Psoas muscle (tissue), 7 donors: ENCODE measurements at regions not wholly inside any gene's neighbourhood (a gene's known extent, or its start where the extent isn't known, plus 50 kb on each side); places are given as distances from the start of the nearest gene placed in this dataset.

ENCODE experiments used
- ATAC-seq, 4 donors: fragments of 200-7000 bp; cut with Tn5 transposase; one replicate each; pipeline ENCODE4 v1.9.1; 2020; ENCODE audit warnings: moderate library complexity in 3 of 4, mild to moderate bottlenecking in 2 of 4
- DNase-seq, 2 donors: peaks; one replicate each; pipeline ENCODE4 v3.0.0-alpha.2; 2020
- H3K27ac ChIP-seq: fragments of 200-600 bp; one replicate; pipeline ENCODE4 v1.8.0; 2022
- H3K27me3 ChIP-seq, 3 donors: fragments of 200-600 bp in 1 of 3; one replicate each; pipeline versions ENCODE4 v1.6.1 to v1.8.0; 2013 to 2022; ENCODE audit warnings: low read length in 2 of 3, mild to moderate bottlenecking in 2 of 3, moderate library complexity in 1 of 3; ENCODE audit not compliant: insufficient read depth in 3 of 3
- H3K36me3 ChIP-seq, 2 donors: fragments of 200-600 bp in 1 of 2; one replicate each; pipeline versions ENCODE4 v1.6.1 to v1.8.0; 2013 to 2022; ENCODE audit warnings: low read depth in 1 of 2, mild to moderate bottlenecking in 1 of 2, moderate library complexity in 1 of 2; ENCODE audit not compliant: insufficient read depth in 1 of 2
- H3K4me1 ChIP-seq: fragments of 200-600 bp; one replicate; pipeline ENCODE4 v1.8.0; 2022
- H3K4me3 ChIP-seq: fragments of 200-600 bp; one replicate; pipeline ENCODE4 v1.8.0; 2022; ENCODE audit warnings: mild to moderate bottlenecking
- H3K9me3 ChIP-seq: fragments of 200-600 bp; one replicate; pipeline ENCODE4 v1.8.0; 2022
- WGBS, 3 donors: extraction: QIAGEN DNeasy Blood & Tissue Kit; methylation state at CpG; one replicate each; pipeline versions ENCODE4 v1.1.6 to v1.1.7; 2013; 5-methylcytosine and 5-hydroxymethylcytosine counted together
- intact Hi-C, 2 donors: fragments of 100-400 bp; cut with DNase I; formaldehyde crosslinking; loops; one replicate each; pipeline versions ENCODE4 v1.11.0 to v1.14.2; 2022
- TF ChIP-seq, protein P1 (sequence below): fragments of 200-600 bp; IDR thresholded peaks from one replicate; pipeline ENCODE4 v1.8.0; 2022; ENCODE audit warnings: antibody characterized with exemption
- donor health status: healthy with polysubstance abuse.
- donor health status: DM: no; HTN: no; CAD: no; lungs with moderate emphysema.
- donor health status: Bipolar disorder and iron deficiency.
- donor health status: healthy.
- donor health status: DM: yes; HTN: yes; CAD: no.
- donor health status: DM: no; HTN: no; CAD: no.
- donor health status: DM: yes; HTN: yes; CAD: no.

DNA sequence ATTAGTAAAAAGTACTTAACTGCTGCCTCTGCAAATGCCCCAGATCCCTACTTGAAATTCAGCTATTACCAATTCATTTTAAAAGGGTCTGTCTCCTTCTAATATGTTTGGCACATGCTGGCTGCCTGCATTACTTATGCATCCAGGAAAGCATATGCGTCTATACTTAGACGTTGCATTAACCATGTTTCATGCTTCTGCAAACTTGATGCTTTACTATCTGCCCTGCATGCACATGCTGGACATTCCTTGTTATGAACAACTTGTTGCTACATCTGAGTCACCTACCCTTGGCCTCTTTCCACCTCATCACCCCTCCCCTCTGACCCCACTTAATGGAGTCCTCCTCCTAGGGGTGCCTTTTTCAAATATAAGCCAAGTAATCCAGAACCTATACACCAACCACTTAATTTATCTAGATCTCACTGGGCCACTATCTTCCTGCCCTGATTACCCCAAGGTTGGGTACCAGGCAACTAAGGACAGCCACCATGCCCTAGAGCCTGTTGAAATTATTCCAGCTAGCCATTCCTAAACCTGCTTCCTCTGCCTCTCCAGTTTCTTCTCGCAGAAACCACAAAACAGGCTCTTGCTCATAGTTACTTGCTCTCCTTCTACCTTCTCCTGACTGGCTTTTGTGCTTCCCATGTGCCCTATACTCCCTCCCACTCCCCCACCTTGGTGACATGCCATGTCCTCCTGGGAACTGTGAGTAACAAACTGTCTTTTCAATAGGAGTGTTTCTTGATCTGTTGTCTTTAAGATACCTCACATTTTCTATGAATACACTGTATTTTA, 1187.9 kb downstream of the REEP3 start:
- H3K9me3 ChIP-seq, result no peaks in the 10 kb centered on the region
- intact Hi-C loops, result no loop called here
- TF ChIP-seq, protein P1, sequence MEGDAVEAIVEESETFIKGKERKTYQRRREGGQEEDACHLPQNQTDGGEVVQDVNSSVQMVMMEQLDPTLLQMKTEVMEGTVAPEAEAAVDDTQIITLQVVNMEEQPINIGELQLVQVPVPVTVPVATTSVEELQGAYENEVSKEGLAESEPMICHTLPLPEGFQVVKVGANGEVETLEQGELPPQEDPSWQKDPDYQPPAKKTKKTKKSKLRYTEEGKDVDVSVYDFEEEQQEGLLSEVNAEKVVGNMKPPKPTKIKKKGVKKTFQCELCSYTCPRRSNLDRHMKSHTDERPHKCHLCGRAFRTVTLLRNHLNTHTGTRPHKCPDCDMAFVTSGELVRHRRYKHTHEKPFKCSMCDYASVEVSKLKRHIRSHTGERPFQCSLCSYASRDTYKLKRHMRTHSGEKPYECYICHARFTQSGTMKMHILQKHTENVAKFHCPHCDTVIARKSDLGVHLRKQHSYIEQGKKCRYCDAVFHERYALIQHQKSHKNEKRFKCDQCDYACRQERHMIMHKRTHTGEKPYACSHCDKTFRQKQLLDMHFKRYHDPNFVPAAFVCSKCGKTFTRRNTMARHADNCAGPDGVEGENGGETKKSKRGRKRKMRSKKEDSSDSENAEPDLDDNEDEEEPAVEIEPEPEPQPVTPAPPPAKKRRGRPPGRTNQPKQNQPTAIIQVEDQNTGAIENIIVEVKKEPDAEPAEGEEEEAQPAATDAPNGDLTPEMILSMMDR, result no peak
- no peaks in the 10 kb centered on the region for H3K36me3 ChIP-seq
- no peak for ATAC-seq
- no peaks in the 10 kb centered on the region for H3K4me1 ChIP-seq
- DNase-seq, result no peak
- H3K27me3 ChIP-seq, result no peaks in the 10 kb centered on the region
- WGBS, 3 donors, result 75 to 81% (median 76%) methylated on average over 3 of the region's 3 CpGs
- H3K27ac ChIP-seq, result no peak overlapping the region
- H3K4me3 ChIP-seq, result no peak overlapping the region

- Histone ChIP-seq H3K4me1 (no peaks in the 10 kb centered on the region), H3K27me3 (no peaks in the 10 kb centered on the region), H3K9me3 (no peaks in the 10 kb centered on the region), H3K27ac (no peak overlapping the region), H3K36me3 (no peaks in the 10 kb centered on the region), H3K4me3 (no peak overlapping the region)
- intact Hi-C loops, result no loop called here
- DNase-seq (no peak), ATAC-seq (no peak)
- TF ChIP-seq, protein P1, result no peak
Measured at GRCh38 chr10:64726466-64726865, 1205.3 kb downstream of the REEP3 start.

DNA sequence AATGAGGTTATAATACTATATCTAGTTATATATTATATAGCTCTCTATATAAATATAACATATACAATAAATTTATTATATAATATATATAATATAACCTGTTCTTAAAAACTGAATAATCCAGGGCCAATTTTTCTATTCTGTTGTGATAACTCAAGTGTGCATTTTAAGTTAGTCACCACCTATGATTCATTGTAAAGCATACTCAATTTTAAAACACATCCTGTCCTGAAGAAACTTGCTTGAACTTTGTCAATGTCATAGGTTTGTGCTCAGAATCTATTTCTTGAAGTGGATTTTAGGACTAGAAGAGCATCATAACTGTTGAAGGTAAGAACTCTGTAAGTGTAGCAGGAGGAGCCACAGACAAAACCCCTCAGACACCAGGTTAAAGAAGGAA, 1209.8 kb downstream of the REEP3 start:
- Histone ChIP-seq H3K4me1 (no peaks in the 10 kb centered on the region), H3K36me3 (no peaks in the 10 kb centered on the region), H3K27ac (no peak overlapping the region), H3K4me3 (no peak overlapping the region), H3K27me3 (no peaks in the 10 kb centered on the region), H3K9me3 (no peaks in the 10 kb centered on the region)
- no peak for ATAC-seq
- no peak for DNase-seq
- TF ChIP-seq, protein P1, result no peak
- intact Hi-C loops, result no loop called here

DNA sequence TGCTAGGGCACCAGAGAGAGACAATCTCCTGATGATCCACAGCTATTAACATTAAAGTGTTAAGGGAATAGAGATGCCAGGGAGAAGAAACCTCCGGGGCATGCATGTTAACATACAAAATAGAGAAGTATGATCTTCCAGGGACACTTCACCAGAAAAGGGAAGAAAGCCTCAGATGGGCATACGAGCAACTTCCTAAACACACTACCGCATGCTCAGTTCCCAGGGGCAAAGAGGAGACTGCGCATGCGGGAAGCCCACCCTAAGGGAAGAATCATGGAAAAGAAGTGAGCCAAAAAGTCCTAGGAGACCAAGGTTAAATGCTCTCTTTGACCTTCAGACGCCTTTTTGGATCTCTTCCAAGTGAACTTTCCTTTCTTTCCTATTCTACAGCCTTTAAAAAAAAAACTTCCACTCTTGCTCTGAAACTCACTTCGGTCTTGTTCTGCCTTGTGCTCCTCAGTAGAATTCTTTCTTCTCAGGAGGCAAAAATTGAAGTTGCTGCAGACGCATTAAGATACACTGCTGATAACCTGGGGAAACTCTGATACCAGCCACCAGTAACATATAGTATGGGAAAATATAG, 1211.3 kb downstream of the REEP3 start:
- Histone ChIP-seq H3K4me3 (no peak overlapping the region), H3K27ac (no peak overlapping the region), H3K9me3 (no peaks in the 10 kb centered on the region), H3K27me3 (no peaks in the 10 kb centered on the region), H3K4me1 (no peaks in the 10 kb centered on the region), H3K36me3 (no peaks in the 10 kb centered on the region)
- WGBS, 3 donors, result 60 to 68% (median 61%) methylated on average over 8 of the region's 8 CpGs
- TF ChIP-seq, protein P1, result no peak
- intact Hi-C loops, result no loop called here
- DNase-seq (no peak), ATAC-seq (no peak)

GRCh38 chr10:64733980-64734379, 1212.8 kb downstream of the REEP3 start:
- intact Hi-C loops, result no loop called here
- H3K27ac ChIP-seq, result no peak overlapping the region
- no peaks in the 10 kb centered on the region for H3K27me3 ChIP-seq
- ATAC-seq (no peak), DNase-seq (no peak)
- no peak overlapping the region for H3K4me3 ChIP-seq
- no peaks in the 10 kb centered on the region for H3K4me1 ChIP-seq
- H3K9me3 ChIP-seq, result no peaks in the 10 kb centered on the region
- H3K36me3 ChIP-seq, result no peaks in the 10 kb centered on the region
- TF ChIP-seq, protein P1, result no peak
